ENCODE measurements at regions not wholly inside any gene's neighbourhood (a gene's known extent, or its start where the extent isn't known, plus 50 kb on each side); places are given as distances from the start of the nearest gene placed in this dataset.

DNA sequence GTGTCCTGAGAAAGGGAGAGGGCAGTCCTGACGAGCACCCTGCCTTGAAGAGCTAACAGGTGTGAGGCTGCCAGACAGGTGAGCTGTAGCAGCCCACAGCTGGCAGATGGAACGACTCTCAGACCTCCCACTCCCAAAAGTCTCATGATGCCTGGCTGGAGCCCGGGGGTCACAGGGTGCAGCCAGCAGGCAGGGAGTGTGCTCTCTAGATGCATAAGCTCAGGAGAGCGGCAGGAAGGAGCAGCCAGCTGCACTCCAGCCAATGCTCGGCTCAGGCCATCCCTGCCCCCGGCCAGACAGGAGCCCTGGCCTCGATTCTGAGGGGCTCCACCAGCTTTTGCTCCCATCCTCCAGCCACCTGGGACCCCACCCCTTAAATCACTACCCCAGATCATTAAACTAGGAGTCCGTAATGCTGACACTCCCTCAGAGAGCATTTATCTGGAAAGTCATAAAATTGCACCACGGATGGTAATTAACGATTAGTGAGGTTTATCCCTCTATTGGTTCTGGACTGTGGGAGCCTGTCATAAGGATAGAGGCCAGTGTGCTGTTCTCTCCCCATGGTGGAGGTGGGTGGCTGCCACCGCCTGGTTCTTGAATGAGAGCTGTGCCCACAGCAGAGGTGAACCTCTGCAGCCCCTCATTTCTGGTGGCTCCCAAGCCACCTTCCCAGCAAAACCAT, 63.5 kb upstream of the ZMIZ1 start:
- no peak for DNase-seq

DNA sequence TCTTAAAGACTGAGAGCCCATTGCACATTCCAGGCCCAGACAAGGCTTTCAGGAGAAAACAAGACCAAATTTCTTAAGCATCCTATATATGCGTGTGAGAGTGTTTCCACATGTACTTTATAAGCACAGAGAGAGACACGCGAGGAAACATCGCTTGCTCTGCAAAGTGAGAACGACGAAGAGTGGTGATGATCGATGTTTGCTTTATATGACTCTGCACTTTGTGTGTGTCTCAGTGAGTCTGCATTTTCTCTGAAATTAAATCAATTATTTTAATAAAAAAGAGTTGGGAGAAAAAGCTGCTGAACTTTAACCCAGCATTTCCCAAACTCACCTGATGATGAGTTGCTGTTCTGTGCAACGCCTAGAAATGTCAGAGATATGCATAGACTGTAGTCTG, 61.7 kb upstream of the ZMIZ1 start:
- no peak for DNase-seq

DNA sequence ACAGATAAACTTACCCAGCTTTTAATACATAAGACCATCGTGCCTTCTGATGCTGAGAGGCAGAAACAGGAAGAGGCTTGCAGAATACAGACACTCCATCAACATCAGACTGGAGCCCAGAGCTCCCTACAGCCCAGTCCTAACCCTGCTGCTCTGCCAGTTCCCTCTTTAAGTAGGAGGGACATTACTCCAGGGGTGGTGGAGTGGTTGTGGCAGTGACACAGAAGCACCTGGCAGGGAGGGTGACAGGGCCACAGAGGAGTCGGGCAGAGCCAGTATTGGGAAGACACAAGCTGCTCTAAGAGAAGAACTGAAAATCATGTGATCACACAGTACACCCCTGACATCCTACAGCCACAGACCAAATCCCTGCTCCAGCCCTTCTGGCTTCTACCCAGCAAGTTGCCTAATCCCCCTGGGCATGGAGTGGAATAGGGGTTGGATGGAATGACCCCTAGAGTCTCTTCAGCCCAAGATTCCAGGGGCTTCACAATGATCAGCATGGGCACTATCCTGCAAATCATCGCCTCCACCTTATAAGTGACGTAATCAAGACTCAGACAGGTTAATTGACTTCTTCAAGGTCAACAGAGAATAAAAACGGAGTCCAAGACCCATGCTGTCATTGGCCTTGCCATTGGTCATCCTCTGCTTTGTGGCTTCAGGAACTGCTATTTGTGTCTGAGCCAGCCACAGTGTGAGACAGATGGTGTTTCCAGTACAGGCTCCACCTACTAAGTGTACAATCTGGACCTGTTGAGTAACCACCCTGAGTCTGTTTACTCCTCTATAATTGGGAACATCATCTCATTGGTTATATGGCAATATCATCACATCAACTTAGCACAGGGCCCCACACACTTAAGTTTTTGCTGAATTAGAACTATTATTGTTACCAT, 61.1 kb upstream of the ZMIZ1 start:
- no peak for DNase-seq

DNA sequence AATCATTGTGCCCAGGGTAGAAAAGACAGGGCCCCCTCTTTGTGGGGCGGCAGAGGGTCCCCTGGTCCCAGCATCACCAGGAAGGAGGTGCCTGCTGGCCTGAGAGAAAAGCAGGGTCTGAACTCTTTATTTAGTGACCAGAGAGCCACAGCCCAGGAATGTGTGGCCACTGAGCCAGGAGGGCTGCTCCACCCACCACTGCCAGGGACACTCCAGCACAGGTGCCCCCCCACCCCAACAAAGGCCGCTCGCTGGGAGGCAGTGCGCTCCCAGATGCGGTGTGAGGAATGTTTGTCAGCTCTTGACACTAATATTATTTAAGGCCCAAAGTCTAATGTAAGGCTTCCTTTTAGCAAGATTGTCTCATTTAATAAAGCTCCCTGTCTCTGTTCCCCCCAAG, 59.6 kb upstream of the ZMIZ1 start:
- no peak for DNase-seq

DNA sequence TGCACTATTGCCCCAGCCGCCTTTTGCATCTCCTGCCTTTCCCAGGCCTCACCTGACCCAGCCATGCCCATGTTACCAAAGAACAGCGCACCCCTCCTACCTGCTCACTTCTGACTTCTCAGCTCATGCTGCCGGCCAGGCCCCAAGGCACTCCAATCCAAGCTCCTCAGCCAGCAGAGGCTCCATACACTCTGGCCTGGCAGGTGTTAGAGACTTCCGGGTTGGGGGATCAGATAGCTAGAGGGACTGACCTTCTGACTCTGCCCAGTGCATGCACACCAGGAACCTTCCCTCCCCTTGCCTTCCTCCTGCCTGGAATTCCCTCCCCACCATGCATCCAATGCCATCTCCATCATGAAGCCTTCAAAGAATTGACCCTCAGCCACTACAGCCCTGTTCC, 56.2 kb upstream of the ZMIZ1 start:
- no peak for DNase-seq

DNA sequence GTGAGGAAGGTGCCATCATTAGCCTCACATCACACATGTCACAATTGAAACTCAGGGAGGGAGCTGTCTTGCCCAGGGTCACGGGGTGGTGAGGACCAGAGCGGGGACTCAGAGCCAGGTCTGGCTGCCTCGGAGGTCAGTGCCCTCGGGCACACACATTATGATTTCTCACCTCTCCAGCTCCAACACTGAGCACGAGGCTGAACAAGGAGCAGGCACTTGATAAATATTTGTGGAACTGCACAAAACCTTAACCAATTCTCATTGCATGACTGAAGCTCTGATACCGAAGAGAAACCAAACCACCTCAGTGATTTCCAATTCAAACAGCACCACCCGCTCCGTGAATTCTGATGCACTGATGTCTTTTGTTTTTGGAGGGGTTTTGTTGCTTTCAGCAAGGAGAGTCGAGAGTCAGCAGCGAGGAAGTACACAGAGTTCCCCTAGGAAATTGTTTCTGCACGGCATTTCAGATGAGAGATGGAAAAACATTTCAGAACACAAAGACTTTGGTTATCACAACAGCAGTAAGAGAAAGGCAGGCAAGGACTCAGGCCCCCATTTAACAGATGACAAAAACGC, 55.3 kb upstream of the ZMIZ1 start:
- DNase-seq: no peak

DNA sequence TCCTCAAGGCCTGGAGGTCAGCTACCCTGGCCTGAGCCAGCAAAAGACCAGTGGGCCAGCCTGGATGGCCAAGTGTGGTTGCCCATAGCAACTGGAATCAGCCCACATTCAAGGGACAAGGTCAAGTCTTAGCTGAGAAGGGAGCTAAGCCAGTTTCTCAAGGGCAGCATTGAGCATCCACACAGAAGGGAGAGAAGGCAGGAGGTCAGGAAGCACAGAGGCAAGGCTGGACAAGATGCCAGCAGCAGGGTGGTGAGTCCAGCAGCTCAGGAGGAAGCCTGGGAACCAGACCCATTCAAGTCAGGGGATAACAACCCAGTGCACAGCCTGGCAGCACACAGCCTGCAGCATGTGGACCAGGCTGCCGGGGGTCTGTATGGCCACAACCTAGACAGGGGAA, 54.0 kb upstream of the ZMIZ1 start:
- DNase-seq: no peak

DNA sequence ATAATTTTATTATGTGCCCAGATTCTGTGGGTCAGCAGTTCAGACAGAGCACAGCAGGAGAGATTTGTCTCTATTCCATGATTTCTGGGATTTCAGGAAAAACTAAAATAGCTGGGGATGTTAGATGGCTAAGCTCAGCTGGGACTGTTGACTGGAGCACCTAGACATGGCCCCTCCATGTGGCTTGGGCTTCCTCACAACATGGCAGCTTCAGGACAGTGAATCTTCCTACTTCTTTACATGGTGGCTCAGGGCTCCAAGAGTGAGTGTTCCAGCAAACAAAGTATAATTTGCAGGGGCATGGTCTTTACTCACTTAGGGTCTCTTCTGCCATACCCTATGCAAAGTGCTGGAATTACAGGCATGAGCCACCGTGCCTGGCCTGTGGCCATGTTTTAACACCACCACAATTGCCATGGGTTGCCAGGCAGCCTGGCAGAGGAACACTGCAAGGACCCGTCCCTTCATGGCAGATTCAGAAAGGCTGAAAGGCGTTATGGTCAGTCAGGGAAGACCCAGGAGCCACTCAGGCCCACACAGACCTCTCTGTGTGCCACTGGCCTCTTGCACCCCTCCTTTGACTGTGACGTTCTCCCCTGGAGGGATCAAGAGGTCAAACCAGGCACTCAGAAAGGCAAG, 50.8 kb upstream of the ZMIZ1 start:
- DNase-seq: no peak

DNA sequence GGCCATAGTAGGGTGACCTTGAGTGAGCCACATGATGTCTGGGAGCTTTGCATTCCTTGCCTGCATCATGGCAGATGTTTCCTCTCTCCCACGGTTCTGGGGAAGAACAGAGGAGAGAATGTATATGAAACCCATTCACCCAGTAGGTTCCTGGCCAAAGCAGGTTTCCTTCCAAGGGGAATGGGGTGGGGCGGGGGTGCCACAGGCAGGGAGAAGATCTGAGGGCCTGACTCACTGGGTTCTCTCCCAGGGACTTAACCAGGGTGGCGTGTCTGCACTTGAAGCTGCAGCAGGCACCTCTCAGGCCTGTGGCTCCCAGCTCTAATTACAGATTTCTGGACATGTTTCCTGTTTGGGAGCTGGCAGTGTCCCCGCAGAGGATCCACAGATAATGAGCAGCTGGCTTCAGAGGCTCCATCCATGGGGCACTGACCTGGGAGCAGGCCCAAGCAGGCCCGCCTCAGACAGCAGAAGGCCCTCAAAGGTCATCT, 50.2 kb upstream of the ZMIZ1 start:
- no peak for DNase-seq

Measured in fibroblast of skin of right biceps (primary cell).